PFSK-1 (cell line): ENCODE measurements at regions not wholly inside any gene's neighbourhood (a gene's known extent, or its start where the extent isn't known, plus 50 kb on each side); places are given as distances from the start of the nearest gene placed in this dataset.

Source experiments
- POLR2AphosphoS5 ChIP-seq: IDR thresholded peaks from 2 replicates; pipeline ENCODE4 v1.6.1; 2012; ENCODE audit warnings: low read depth, mild to moderate bottlenecking, control low read depth, low read length, moderate library complexity
- REST ChIP-seq, 2 experiments: IDR thresholded peaks; 2 replicates each; pipeline versions ENCODE4 v1.6.1 to v1.8.0; 2011 to 2012; ENCODE audit warnings: low read depth in 2 of 2, low read length in 2 of 2, control low read depth in 1 of 2, inconsistent platforms in 1 of 2, mild to moderate bottlenecking in 1 of 2, moderate library complexity in 1 of 2; ENCODE audit not compliant: insufficient read depth in 1 of 2

DNA sequence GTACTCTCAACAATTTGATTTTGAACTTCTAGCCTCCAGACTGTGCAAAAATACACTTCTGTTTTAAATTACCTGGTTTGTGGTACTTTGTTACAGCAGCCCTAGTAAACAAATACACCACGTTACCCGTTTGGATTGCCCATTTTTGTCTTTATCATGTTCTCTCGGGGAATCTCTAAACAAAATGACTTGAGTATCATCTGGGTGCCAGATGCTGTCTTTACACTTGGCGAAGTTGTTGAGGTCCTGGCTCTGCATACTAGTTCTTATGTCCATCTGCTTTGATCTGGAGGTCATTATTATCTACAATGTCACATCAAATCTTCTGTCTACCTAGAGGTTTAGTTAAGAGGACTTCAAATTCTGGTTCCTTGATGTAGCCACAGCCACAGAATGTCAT lies 142.4 kb upstream of the NRIP1 start:
- TF ChIP-seq POLR2AphosphoS5 (no peak), REST (IDR thresholded peaks at IDR 0.05; ENCODE audit: insufficient read depth in 1 of 2, low read depth in 2 of 2, low read length in 2 of 2) (no peak)
